ENCODE measurements at regions not wholly inside any gene's neighbourhood (a gene's known extent, or its start where the extent isn't known, plus 50 kb on each side); places are given as distances from the start of the nearest gene placed in this dataset.

- no peak for TF ChIP-seq CTCF (IDR thresholded peaks at IDR 0.05; ENCODE audit: insufficient read depth, low read depth, low read length)
- no peak for TF ChIP-seq EZH2 (IDR thresholded peaks at IDR 0.05; ENCODE audit: insufficient read depth, low read length)
Measured at GRCh38 chr15:98403169-98403568, 245.2 kb upstream of the IGF1R start.
